OCI-LY7 (cell line): ENCODE measurements at regions not wholly inside any gene's neighbourhood (a gene's known extent, or its start where the extent isn't known, plus 50 kb on each side); places are given as distances from the start of the nearest gene placed in this dataset.

ENCODE experiments used
- BruUV-seq: library from RNA; stranded (reverse); fragments of 400-500 nt; replicated peaks from 2 replicates; lab custom pipeline; 2021; lab: Mats Ljungman, UMichigan
- CTCF ChIA-PET: fragments of 300-600 bp; sonication (Branson Sonifier 250); formaldehyde crosslinking; loops from one replicate; lab custom pipeline; 2022; ENCODE audit warnings: antibody characterized with exemption; ENCODE audit not compliant: unreplicated experiment; lab: Charles Lee
- POLR2A ChIA-PET: fragments of 300-600 bp; sonication (Branson Sonifier 250); formaldehyde crosslinking; loops from one replicate; lab custom pipeline; 2022; ENCODE audit warnings: antibody characterized with exemption; lab: Charles Lee
- DNase-seq: peaks from one replicate; pipeline ENCODE4 v3.0.0-alpha.2; 2015; ENCODE audit warnings: low spot score
- H2AFZ ChIP-seq: fragments of 200-600 bp; sonication (generic), shearing (Covaris generic); 2 replicates; pipeline ENCODE4 v1.6.1; 2014; ENCODE audit warnings: mild to moderate bottlenecking, antibody characterized with exemption, low read length, moderate library complexity
- H3K27ac ChIP-seq: fragments of 200-600 bp; sonication (generic); 2 replicates; pipeline ENCODE4 v1.5.1; 2014; ENCODE audit warnings: mixed run types, low read depth, mild to moderate bottlenecking, moderate library complexity, low read length, inconsistent platforms; ENCODE audit not compliant: poor library complexity, severe bottlenecking
- H3K36me3 ChIP-seq: fragments of 200-600 bp; sonication (generic); 2 replicates; pipeline ENCODE4 v1.6.1; 2014; ENCODE audit warnings: mild to moderate bottlenecking, antibody characterized with exemption, low read length, moderate library complexity, mixed read lengths; ENCODE audit not compliant: insufficient read depth
- H3K4me1 ChIP-seq: fragments of 200-600 bp; sonication (generic); 2 replicates; pipeline ENCODE4 v1.5.1; 2014; ENCODE audit warnings: mild to moderate bottlenecking, low read length; ENCODE audit not compliant: insufficient read depth, poor library complexity, severe bottlenecking
- H3K4me2 ChIP-seq: fragments of 200-600 bp; sonication (generic); 2 replicates; pipeline ENCODE4 v1.6.1; 2014; ENCODE audit warnings: mild to moderate bottlenecking, low read length
- H3K4me3 ChIP-seq: fragments of 200-600 bp; sonication (generic); 2 replicates; pipeline ENCODE4 v1.5.1; 2014; ENCODE audit warnings: mild to moderate bottlenecking, low read depth, low read length; ENCODE audit not compliant: poor library complexity, severe bottlenecking
- H3K79me2 ChIP-seq: fragments of 200-600 bp; sonication (generic); 2 replicates; pipeline ENCODE4 v1.6.1; 2016; ENCODE audit warnings: low read depth, mild to moderate bottlenecking, low read length, moderate library complexity, mixed read lengths; ENCODE audit not compliant: insufficient read depth
- H3K9me2 ChIP-seq: fragments of 200-600 bp; sonication (generic); 2 replicates; pipeline ENCODE4 v1.6.1; 2016; ENCODE audit warnings: mild to moderate bottlenecking, low read length, mixed read lengths; ENCODE audit not compliant: insufficient read depth
- H3K9me3 ChIP-seq: fragments of 200-600 bp; sonication (generic); 2 replicates; pipeline ENCODE4 v1.6.1; 2014; ENCODE audit warnings: mild to moderate bottlenecking, mixed run types, low read length, mixed read lengths
- H4K20me1 ChIP-seq: fragments of 200-600 bp; sonication (generic); 2 replicates; pipeline ENCODE4 v1.6.1; 2014; ENCODE audit warnings: mild to moderate bottlenecking, antibody characterized with exemption, low read length, moderate library complexity, mixed read lengths; ENCODE audit not compliant: insufficient read depth
- CTCF ChIP-seq: fragments of 200-600 bp; sonication (generic); conservative IDR thresholded peaks from 2 replicates; pipeline ENCODE4 v1.5.1; 2014; ENCODE audit warnings: mild to moderate bottlenecking, antibody characterized with exemption, low read length, moderate library complexity, mixed read lengths
- EZH2phosphoT487 ChIP-seq: fragments of 200-600 bp; sonication (generic); IDR thresholded peaks from 2 replicates; pipeline ENCODE4 v1.6.1; 2018; ENCODE audit warnings: low read depth, borderline replicate concordance, mild to moderate bottlenecking, mixed run types, antibody characterized with exemption, low read length, moderate library complexity, mixed read lengths
- intact Hi-C: fragments of 100-400 bp; cut with micrococcal nuclease; formaldehyde crosslinking; loops from one replicate; pipeline ENCODE4 v1.10.0; 2022; ENCODE audit not compliant: unreplicated experiment

- Histone ChIP-seq H3K9me2 (no peaks in the 10 kb centered on the region), H2AFZ (no peak overlapping the region), H3K27ac (no peak overlapping the region), H4K20me1 (no peaks in the 10 kb centered on the region), H3K36me3 (no peaks in the 10 kb centered on the region), H3K4me2 (no peak overlapping the region), H3K9me3 (no peaks in the 10 kb centered on the region), H3K4me3 (no peak overlapping the region), H3K4me1 (no peaks in the 10 kb centered on the region), H3K79me2 (no peaks in the 10 kb centered on the region)
- CTCF ChIA-PET: no interaction called here
- BruUV-seq: no TSS peak
- POLR2A ChIA-PET: no interaction called here
- no peak for TF ChIP-seq EZH2phosphoT487
- TF ChIP-seq CTCF: no peak
- no peak for DNase-seq
- intact Hi-C loops: no loop called here
Measured at GRCh38 chr12:28771968-28772367, 377.1 kb upstream of the FAR2 start.

- H3K79me2 ChIP-seq: no peaks in the 10 kb centered on the region
- intact Hi-C loops: no loop called here
- no TSS peak for BruUV-seq
- H3K9me2 ChIP-seq: no peaks in the 10 kb centered on the region
- POLR2A ChIA-PET: no interaction called here
- H3K4me3 ChIP-seq: no peak overlapping the region
- no peaks in the 10 kb centered on the region for H3K36me3 ChIP-seq
- H2AFZ ChIP-seq: no peak overlapping the region
- no peaks in the 10 kb centered on the region for H3K4me1 ChIP-seq
- no peak for DNase-seq
- TF ChIP-seq EZH2phosphoT487 (no peak), CTCF (no peak)
- CTCF ChIA-PET: no interaction called here
- no peaks in the 10 kb centered on the region for H3K9me3 ChIP-seq
- H3K27ac ChIP-seq: no peak overlapping the region
- H4K20me1 ChIP-seq: no peaks in the 10 kb centered on the region
- no peak overlapping the region for H3K4me2 ChIP-seq
Measured at GRCh38 chr12:28775556-28775955, 373.5 kb upstream of the FAR2 start.

GRCh38 chr12:28776220-28776619 lies 372.9 kb upstream of the FAR2 start:
- no peak overlapping the region for H2AFZ ChIP-seq
- H4K20me1 ChIP-seq: no peaks in the 10 kb centered on the region
- H3K9me2 ChIP-seq: no peaks in the 10 kb centered on the region
- BruUV-seq: no TSS peak
- no peak overlapping the region for H3K4me3 ChIP-seq
- ChIA-PET CTCF (no interaction called here), POLR2A (no interaction called here)
- no peak overlapping the region for H3K4me2 ChIP-seq
- no peak for DNase-seq
- intact Hi-C loops: no loop called here
- H3K79me2 ChIP-seq: no peaks in the 10 kb centered on the region
- H3K9me3 ChIP-seq: no peaks in the 10 kb centered on the region
- no peak overlapping the region for H3K27ac ChIP-seq
- H3K36me3 ChIP-seq: no peaks in the 10 kb centered on the region
- no peaks in the 10 kb centered on the region for H3K4me1 ChIP-seq
- no peak for TF ChIP-seq EZH2phosphoT487
- no peak for TF ChIP-seq CTCF
